Heart right ventricle (tissue), 16 donors: ENCODE measurements at regions not wholly inside any gene's neighbourhood (a gene's known extent, or its start where the extent isn't known, plus 50 kb on each side); places are given as distances from the start of the nearest gene placed in this dataset.
"Not testable (repeated sequence)": the region's sequence is repeated elsewhere in the genome, so short reads cannot be mapped to it uniquely, and the experiment has no call there.

Source experiments
- ATAC-seq, 8 donors: fragments of 200-7000 bp; cut with Tn5 transposase; one replicate each; pipeline ENCODE4 v1.9.1; 2020; ENCODE audit warnings: mild to moderate bottlenecking in 8 of 8, moderate library complexity in 8 of 8, moderate number of reproducible peaks in 1 of 8
- DNase-seq, 2 donors: peaks; one replicate each; pipeline ENCODE4 v3.0.0-alpha.2; 2020
- H3K27ac ChIP-seq, 10 donors: fragments of 200-600 bp; sonication (generic) in 2 of 10; one replicate each; pipeline versions ENCODE4 v1.5.0 to v1.8.0; 2020 to 2022; ENCODE audit warnings: mild to moderate bottlenecking in 3 of 10
- H3K27me3 ChIP-seq, 7 donors: fragments of 200-600 bp; one replicate each; pipeline ENCODE4 v1.8.0; 2021 to 2022; ENCODE audit warnings: mild to moderate bottlenecking in 2 of 7
- H3K36me3 ChIP-seq, 9 donors: fragments of 200-600 bp; sonication (generic) in 1 of 9; one replicate each; pipeline versions ENCODE4 v1.5.0 to v1.8.0; 2020 to 2022; ENCODE audit warnings: mild to moderate bottlenecking in 2 of 9
- H3K4me1 ChIP-seq, 9 donors: fragments of 200-600 bp; sonication (generic) in 1 of 9; one replicate each; pipeline versions ENCODE4 v1.5.0 to v1.8.0; 2020 to 2022; ENCODE audit warnings: mild to moderate bottlenecking in 4 of 9
- H3K4me3 ChIP-seq, 10 donors: fragments of 200-600 bp; sonication (generic) in 2 of 10; one replicate each; pipeline versions ENCODE4 v1.5.0 to v1.8.0; 2020 to 2022; ENCODE audit warnings: mild to moderate bottlenecking in 7 of 10, moderate library complexity in 2 of 10
- H3K9me3 ChIP-seq, 11 donors: fragments of 200-600 bp in 10 of 11; sonication (generic) in 2 of 11; one replicate each; pipeline versions ENCODE4 v1.5.0 to v1.8.0; 2013 to 2022; ENCODE audit warnings: mild to moderate bottlenecking in 2 of 11, control low read depth in 1 of 11, moderate library complexity in 1 of 11
- CTCF ChIP-seq, 9 donors: fragments of 200-600 bp; sonication (generic) in 2 of 9; IDR thresholded peaks; one replicate each; pipeline versions ENCODE4 v1.5.0 to v1.8.0; 2021 to 2022; ENCODE audit warnings: antibody characterized with exemption in 9 of 9, mild to moderate bottlenecking in 5 of 9, moderate library complexity in 1 of 9
- WGBS, 2 donors: extraction: QIAGEN DNeasy Blood & Tissue Kit; methylation state at CpG; one replicate each; pipeline ENCODE4 v1.1.7; 2013; ENCODE audit warnings: inconsistent platforms in 1 of 2; 5-methylcytosine and 5-hydroxymethylcytosine counted together
- intact Hi-C, 10 donors: fragments of 100-400 bp; cut with DNase I; formaldehyde crosslinking; loops; one replicate each; pipeline versions ENCODE4 v1.11.1 to v1.14.2; 2022
- donor health status: Arrhythmogenic right ventricular cardiomyopathy.
- donor health status: ischemic (EF 13 %, LVEDD 7.1; RV severe dilation, severe dysfunction).
- donor health status: healthy with polysubstance abuse.
- donor health status: DM: no; HTN: yes; CAD: no.
- donor health status: DM: no; HTN: no; CAD: no.
- donor health status: ischemic (EF 25% LVEDD 6.9; RV normal size, moderate dysfunction).
- donor health status: ischemic (EF 25% LVEDD 5.7; RV mildly dilated, moderate dysfunction).
- donor health status: healthy.
- donor health status: DM: yes; HTN: yes; CAD: no.
- donor health status: Ischemic cardiomyopathy.
- donor health status: ischemic (EF 35%, LVEDD 5.7; RV mildly dilated, moderate dysfunction).
- donor health status: nonischemic (EF 11% LVEDD 7.7; RV severe dilation, severe dysfunction).
- donor health status: DM: yes; HTN: yes; CAD: no.
- donor health status: PGD.
- donor health status: ischemic (EF 29% LVEDD 5.4; RV normal size, mild dysfunction).
- donor health status: nonischemic (EF 23%, LVEDD 6.1; RV moderate dilation, normal function).

DNA sequence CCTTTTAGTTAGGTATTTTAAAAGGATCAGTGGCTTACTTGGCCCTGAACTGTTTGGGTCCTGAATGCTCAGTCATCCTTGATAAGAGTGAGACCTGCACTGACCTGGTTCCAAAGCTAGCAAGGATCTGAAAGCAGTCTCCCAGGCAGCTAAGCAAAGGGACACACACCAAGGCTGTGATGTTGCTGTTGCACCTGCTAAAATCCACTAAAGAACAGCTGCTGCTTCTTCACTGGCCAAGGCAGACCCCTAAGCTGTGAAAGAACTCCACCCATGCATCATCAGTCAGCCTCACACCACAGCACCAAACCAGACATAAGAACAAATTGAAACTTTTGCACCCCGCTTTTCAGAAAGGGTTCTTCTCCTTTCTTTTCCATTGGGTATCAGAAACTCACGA lies 213.4 kb upstream of the STT3B start:
- Histone ChIP-seq H3K27me3 (no peaks in the 10 kb centered on the region), H3K4me1 (peaks cover 0 to 5% (median 0%) of the 10 kb centered on the region in 9 donors), H3K4me3 (no peak overlapping the region), H3K27ac (no peak overlapping the region), H3K9me3 (peaks cover 0 to 9% (median 0%) of the 10 kb centered on the region in 11 donors), H3K36me3 (no peaks in the 10 kb centered on the region)
- ATAC-seq (no peak), DNase-seq (no peak)
- no peak for TF ChIP-seq CTCF (IDR thresholded peaks at IDR 0.05)
- intact Hi-C loops: loop anchor here in 1 of 10 donors (5.0 kb wide), 1 partner anchor 282 kb away; no protein-coding TSS in a partner anchor
- WGBS, 2 donors: 91 to 92% methylated on average over 2 of the region's 2 CpGs

GRCh38 chr3:31321620-31322019 lies 211.1 kb upstream of the STT3B start:
- no peak for TF ChIP-seq CTCF (IDR thresholded peaks at IDR 0.05)
- intact Hi-C loops: no loop called here
- Histone ChIP-seq H3K27me3 (no peaks in the 10 kb centered on the region), H3K27ac (no peak overlapping the region), H3K9me3 (peaks cover 0 to under 1% (median 0%) of the 10 kb centered on the region in 11 donors), H3K4me1 (peaks cover 0 to 5% (median 0%) of the 10 kb centered on the region in 9 donors), H3K4me3 (no peak overlapping the region), H3K36me3 (no peaks in the 10 kb centered on the region)
- 25 to 27% methylated on average over 1 of the region's 1 CpG for WGBS, 2 donors
- DNase-seq (no peak), ATAC-seq (no peak)

DNA sequence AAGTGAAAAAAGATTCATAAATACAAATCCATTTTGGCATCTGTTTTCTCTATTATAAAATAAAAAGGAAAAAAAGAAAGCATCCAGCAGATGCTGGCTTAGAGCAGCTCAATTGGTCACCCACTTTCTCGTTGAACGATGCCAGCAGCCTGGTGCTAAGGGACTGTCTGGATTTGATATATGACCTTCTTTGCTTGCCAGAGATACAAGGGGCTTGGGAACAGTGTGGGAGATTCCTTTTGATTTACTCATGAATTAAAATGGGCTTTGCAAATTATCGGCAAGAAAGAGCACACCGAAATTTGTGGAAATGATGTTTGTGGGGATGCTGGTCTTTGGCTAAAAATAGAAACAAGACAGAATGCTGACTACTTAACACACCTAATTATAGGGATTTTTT lies 210.3 kb upstream of the STT3B start:
- TF ChIP-seq CTCF (IDR thresholded peaks at IDR 0.05): no peak
- intact Hi-C loops: no loop called here
- H3K36me3 ChIP-seq: no peaks in the 10 kb centered on the region
- H3K9me3 ChIP-seq: peaks cover 0 to 8% (median 0%) of the 10 kb centered on the region in 11 donors
- no peak for DNase-seq
- no peak for ATAC-seq
- no peak overlapping the region for H3K27ac ChIP-seq
- no peaks in the 10 kb centered on the region for H3K27me3 ChIP-seq
- peaks cover 0 to 5% (median 0%) of the 10 kb centered on the region in 9 donors for H3K4me1 ChIP-seq
- no peak overlapping the region for H3K4me3 ChIP-seq
- 56 to 67% methylated on average over 4 of the region's 4 CpGs for WGBS, 2 donors

GRCh38 chr3:31327826-31328357 lies 204.8 kb upstream of the STT3B start:
- H3K36me3 ChIP-seq, intact Hi-C loops, H3K4me3 ChIP-seq, H3K27me3 ChIP-seq, ATAC-seq, DNase-seq, H3K27ac ChIP-seq, H3K4me1 ChIP-seq: not testable (repeated sequence)
- WGBS, 2 donors: 63 to 66% methylated on average over 3 of the region's 3 CpGs
- peaks cover 0 to 10% (median 0%) of the 10 kb centered on the region in 11 donors for H3K9me3 ChIP-seq

DNA sequence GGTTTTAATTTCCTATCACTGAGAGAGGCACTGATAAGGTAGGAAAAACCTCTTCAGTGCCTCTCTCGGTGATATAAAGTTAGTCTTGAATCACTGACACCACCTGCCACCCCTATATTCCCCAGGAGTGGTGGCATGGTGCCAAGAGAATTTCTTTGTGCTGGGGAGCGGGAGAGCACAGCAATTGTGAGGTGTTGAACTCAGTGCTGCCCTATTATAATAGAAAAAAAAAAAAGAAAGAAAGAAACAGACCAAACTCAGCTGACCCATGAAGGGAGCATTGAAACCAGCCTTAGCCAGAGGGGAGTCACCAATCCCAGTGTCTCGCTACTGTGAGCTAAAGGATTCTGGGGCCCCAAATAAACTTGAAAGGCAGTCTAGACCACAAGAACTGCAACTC lies 201.4 kb upstream of the STT3B start:
- Histone ChIP-seq H3K36me3 (no peaks in the 10 kb centered on the region), H3K4me1 (no peaks in the 10 kb centered on the region), H3K27ac (no peak overlapping the region), H3K9me3 (peaks cover 0 to 21% (median 0%) of the 10 kb centered on the region in 11 donors), H3K4me3 (no peak overlapping the region), H3K27me3 (no peaks in the 10 kb centered on the region)
- ATAC-seq: no peak
- WGBS, 2 donors: 74 to 79% methylated on average over 3 of the region's 3 CpGs
- no peak for TF ChIP-seq CTCF (IDR thresholded peaks at IDR 0.05)
- intact Hi-C loops: no loop called here
- DNase-seq: no peak
